Choroid plexus epithelial cell (primary cell): ENCODE measurements at regions not wholly inside any gene's neighbourhood (a gene's known extent, or its start where the extent isn't known, plus 50 kb on each side); places are given as distances from the start of the nearest gene placed in this dataset.

Experiments used
- DNase-seq: peaks from one replicate; pipeline ENCODE4 v3.0.0-alpha.2; 2010; ENCODE audit warnings: low read depth
- H3K4me3 ChIP-seq: 2 replicates; pipeline ENCODE4 v1.5.1; 2011; ENCODE audit warnings: low read depth, mild to moderate bottlenecking, control low read depth, low read length, moderate library complexity
- TF ChIP-seq, protein P1 (sequence below): conservative IDR thresholded peaks from 2 replicates; pipeline ENCODE4 v1.5.1; 2011; ENCODE audit warnings: low read depth, mild to moderate bottlenecking, control low read depth, inconsistent platforms, low read length, moderate library complexity

DNA sequence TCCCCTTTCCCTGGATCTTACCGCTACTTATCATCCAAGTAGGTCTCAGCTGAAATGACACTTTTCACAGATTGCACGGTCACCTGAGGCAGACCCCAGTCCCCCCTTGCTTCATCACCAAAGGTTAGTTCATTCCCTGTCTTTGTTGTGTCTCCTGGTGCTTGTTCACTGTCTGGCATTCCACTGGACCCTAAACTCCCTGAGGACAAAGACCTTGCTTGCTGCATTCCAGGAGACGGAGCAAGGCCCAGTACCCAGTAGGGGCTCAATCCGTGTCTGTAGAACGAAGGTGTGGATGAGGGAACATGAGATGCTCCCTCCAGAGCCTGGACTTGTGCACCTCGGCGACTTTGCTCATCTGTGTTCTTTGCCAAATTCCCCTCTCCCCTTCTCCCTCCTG lies 160.0 kb downstream of the RAB11FIP2 start:
- no peak overlapping the region for H3K4me3 ChIP-seq
- DNase-seq = no peak
- TF ChIP-seq, protein P1, sequence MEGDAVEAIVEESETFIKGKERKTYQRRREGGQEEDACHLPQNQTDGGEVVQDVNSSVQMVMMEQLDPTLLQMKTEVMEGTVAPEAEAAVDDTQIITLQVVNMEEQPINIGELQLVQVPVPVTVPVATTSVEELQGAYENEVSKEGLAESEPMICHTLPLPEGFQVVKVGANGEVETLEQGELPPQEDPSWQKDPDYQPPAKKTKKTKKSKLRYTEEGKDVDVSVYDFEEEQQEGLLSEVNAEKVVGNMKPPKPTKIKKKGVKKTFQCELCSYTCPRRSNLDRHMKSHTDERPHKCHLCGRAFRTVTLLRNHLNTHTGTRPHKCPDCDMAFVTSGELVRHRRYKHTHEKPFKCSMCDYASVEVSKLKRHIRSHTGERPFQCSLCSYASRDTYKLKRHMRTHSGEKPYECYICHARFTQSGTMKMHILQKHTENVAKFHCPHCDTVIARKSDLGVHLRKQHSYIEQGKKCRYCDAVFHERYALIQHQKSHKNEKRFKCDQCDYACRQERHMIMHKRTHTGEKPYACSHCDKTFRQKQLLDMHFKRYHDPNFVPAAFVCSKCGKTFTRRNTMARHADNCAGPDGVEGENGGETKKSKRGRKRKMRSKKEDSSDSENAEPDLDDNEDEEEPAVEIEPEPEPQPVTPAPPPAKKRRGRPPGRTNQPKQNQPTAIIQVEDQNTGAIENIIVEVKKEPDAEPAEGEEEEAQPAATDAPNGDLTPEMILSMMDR = no peak

DNA sequence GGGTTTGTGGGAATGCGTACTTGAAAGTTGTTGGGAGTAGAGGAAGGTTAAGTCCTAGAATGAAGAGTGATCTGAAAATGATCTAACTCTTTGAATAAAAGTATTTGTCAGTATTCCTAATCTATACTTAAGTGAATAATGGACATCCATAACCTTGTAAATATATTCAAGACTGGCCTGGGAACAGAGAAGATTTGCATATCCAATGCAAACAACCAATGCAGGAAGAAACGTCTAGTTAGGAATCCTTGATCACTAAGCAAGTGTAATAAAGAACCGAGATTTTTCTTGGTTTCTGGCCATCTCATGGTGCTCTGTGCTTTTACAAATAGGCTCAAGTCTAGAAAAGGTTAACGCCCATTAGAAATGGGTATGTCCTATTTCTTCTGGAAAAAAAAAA lies 157.1 kb downstream of the RAB11FIP2 start:
- DNase-seq = no peak
- TF ChIP-seq, protein P1 = no peak
- H3K4me3 ChIP-seq = no peak overlapping the region

DNA sequence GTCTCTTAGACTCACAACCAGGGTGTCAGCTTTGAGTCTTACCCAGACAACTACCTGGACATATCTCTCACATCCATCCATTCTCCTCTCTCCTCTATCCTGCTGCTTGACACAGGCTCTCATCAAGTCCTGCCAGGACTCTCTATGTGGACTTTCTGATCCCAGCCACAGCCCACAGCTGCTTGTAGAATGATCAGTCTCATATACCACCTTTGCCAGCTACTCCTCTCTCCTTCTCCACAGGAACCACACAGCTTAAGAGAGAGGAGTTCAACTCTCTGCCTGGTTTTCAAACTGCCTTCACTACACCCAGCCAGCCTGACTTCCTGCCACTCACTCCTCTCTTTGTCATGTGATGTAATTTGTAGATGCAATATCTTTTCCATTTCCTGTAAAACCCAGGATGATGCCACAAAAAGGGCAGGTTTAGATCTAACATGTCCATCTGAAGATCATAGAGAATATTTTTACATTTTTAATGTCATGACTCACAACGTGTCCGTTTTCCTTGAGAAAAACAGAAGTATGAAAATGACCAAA lies 154.0 kb downstream of the RAB11FIP2 start:
- no peak for DNase-seq
- TF ChIP-seq, protein P1 = no peak
- no peak overlapping the region for H3K4me3 ChIP-seq

DNA sequence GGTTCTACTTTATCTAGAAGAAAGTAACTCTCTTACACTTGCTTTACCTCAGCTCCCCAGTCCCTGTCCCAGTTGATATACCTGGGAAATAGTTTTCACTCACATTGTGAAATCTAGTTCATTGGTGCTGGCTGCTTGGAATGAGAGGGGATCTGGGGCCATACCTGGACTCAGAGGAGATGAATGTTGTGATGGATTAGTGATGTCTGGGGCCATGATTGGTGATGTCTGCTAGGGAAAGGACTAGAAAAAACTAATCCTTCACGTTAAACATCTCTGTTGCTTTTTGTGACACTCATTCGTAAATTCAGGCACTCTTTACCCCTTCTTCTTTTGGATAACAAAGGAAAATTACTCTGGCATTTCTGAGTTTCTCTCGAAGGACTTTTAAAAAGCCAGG lies 152.4 kb downstream of the RAB11FIP2 start:
- no peak for DNase-seq
- no peak overlapping the region for H3K4me3 ChIP-seq
- TF ChIP-seq, protein P1 = no peak

DNA sequence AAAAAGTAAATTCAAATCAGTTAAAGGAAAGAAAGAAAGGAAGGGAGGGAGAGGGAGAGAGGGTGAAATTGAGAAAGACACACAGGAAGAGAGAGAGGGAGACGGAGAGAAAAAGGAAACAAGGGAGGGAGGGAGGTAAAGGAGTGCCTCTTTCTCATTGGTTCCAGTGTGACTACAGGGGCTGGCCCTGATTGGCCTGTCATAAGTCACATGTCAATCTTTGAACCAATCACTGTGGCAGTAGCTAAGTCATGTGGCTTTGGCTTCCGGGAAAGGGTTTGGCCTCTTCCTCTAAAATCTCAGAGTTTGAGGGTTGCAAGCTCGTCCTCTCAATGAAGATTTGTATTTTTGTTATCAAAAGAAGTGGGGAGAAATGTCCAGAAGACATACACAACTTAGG lies 150.2 kb downstream of the RAB11FIP2 start:
- DNase-seq = no peak
- H3K4me3 ChIP-seq = no peak overlapping the region
- TF ChIP-seq, protein P1 = no peak

DNA sequence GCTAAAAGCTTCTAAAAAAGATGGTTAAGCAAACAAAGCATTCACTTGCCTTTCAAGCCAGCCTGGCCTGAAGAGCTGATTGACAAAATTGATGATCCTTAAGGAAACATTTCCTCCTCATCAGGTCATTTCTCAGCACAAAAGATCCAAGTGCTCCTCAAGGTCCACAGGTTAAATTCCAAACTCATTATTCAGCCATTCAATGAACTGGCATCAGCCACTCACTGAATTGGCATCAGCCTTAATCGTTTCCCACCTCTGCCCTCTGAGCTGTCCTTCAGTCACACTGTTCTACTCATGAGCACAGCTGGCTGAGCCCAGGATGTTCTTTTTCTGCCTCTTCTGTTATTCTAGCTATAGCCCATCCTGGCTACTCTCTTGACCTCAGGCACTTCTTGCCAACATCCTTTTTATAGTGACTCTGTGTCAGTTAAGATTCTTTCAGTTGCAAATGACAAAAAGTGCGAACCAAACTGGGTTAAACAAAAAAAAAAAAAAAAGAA lies 147.5 kb downstream of the RAB11FIP2 start:
- no peak overlapping the region for H3K4me3 ChIP-seq
- no peak for DNase-seq
- TF ChIP-seq, protein P1 = no peak

DNA sequence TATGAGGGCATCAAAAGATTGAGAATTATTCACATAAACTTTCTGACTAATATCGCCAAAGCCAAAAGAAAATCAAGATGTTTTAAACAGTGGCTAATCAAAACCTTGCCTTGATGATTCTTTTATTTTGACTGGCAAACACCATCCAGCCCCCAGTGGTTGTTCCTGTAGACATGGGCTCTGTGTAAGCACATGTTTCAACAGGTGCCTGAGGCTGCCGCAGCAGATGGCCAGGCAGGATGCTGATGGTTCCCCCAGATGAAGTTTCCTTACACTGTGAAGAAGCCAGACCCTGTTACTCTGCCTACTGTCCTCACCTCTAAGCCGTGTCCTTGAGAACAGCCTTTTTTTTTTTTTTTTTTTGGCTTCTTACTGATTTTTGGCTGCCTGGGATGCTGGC lies 146.5 kb downstream of the RAB11FIP2 start:
- TF ChIP-seq, protein P1 = no peak
- DNase-seq = no peak
- H3K4me3 ChIP-seq = no peak overlapping the region
